Stimulated activated CD4-positive, alpha-beta T cell treated with anti-CD3 and anti-CD28 coated beads, Interleukin-4, amount 100 ng/mL, for 48 hours (primary cell): ENCODE measurements at regions not wholly inside any gene's neighbourhood (a gene's known extent, or its start where the extent isn't known, plus 50 kb on each side); places are given as distances from the start of the nearest gene placed in this dataset.
"Not testable (repeated sequence)": the region's sequence is repeated elsewhere in the genome, so short reads cannot be mapped to it uniquely, and the experiment has no call there.

Experiments
- DNase-seq, 2 donors: peaks; one replicate each; pipeline ENCODE4 v3.0.0-alpha.2; 2020; ENCODE audit warnings: low read depth in 2 of 2

DNA sequence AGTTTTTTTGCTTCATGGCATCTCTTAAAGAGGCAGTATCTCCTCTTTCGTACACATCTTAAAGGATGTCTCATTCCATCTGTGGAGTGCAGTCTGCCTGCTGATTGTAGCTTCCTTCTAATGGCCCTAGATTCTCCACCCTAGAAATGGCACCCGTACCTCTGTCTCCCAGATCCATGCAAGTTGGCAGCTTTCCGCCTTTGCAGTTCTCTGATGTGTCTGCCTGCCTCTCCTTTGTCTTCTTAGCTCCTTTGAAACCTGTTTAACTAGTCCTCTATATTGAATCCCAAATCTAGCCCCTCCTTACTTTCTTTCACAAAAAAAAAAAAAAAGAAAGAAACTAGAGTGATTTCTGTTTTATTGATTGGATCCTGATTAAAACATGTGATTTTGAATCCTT lies 1025.0 kb downstream of the ZPLD1 start:
- no peak for DNase-seq

DNA sequence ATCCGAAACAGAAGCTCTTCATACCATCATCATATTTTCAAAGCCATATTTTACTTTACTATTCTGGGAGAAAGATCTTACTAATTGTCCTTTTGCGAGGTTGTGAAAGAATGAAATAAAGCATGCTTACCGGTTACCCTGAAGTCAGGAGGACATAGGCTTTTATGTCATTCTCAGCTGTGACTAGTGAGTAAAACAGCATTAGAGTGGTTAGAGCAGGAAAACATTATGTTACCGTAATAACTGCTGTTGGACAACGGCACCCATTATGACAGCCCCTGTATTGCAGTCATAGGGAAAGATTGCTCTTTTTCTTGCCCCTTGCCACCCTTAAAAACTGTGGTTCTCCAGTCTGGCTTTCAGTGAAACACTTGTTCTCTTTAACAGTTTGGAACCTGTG lies 1035.7 kb downstream of the ZPLD1 start:
- DNase-seq: no peak

DNA sequence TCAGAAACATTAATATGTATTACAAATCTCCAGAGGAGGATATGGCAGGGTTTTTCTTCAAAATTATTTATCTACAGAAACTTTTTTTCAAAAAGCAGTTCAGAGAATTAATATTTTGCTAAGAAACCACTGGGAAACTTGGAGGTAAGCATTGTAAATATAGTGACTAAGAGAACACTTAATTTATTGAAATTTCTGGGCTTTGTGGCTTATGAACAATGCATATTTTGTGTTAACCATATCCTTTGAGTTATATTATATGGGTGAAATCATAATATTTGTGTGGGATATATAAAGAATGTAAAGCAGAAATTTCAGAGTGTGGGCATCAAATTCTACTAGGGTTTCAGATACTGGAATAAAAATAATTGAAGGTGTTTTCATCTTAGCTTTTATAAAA lies 1059.2 kb downstream of the ZPLD1 start:
- DNase-seq: no peak

DNA sequence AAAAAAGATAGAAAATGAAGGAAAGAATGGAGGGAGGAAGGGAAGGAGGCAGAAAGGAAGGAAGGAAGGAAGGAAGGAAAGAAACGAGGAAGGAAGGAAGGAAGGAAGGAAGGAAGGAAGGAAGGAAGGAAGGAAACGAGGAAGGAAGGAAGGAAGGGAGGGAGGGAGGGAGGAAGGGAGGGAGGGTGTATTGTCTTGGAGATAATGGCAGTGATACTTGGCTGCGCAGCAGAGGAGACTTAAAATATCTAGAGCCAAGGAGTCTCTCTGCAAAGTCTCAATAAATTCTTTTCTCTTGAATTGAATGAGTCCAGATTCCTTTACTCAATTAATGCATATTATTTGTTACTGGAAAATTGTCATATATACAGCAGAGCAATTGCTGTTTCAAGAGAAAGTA lies 1059.7 kb downstream of the ZPLD1 start:
- DNase-seq: no peak

DNA sequence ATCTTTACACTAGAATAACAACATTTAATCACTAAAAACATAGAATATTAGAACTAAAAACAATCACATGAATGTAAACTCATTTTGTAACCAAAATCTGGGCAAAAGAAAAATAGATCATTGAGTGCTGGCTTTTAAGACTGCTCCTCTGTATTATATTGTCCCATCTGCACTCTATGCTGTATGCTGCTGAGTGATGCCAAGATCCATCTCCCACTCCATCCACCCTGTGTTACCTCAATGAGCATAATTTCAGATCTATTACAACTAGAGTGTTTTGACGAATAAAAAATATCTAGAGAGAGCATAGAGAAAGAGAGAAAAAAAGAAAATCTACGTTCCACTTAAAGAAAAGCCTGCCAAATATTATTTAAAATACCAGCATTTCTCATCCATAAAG lies 1060.4 kb downstream of the ZPLD1 start:
- DNase-seq: no peak

DNA sequence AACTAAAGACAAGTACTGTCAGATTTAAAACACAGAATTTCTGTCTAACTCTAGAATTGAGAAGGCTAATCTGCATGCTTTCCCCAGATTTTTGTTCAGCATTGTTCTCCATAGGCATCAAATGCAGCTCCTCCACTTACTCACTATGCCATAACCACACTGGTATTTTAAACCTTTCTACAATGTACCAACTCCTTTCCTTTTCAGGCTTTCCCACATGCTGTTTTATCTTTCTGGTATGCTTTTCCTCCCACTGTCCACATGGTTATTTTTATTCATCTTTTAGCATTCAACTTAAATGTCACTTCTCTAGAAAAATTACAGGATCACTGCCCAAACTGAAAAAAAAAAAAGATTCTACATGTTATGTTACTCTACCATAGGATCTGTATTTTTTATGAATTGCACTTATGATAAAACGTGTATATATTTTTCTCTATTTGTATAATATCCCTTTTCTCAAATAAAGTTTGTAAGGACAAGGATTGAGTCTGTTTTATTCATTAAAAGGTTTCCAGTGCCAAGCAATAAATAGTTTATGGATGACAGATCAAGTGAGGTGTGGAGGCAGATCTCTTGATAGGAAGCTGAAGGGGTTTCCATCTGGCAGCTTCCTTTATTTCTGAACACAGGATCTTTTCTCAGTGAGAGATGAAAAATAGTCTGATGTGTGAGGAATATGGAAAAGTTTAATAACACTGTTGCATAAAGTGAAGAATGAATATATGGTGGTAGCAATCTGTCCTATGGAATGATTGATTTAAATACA lies 1064.5 kb downstream of the ZPLD1 start:
- no peak for DNase-seq

DNA sequence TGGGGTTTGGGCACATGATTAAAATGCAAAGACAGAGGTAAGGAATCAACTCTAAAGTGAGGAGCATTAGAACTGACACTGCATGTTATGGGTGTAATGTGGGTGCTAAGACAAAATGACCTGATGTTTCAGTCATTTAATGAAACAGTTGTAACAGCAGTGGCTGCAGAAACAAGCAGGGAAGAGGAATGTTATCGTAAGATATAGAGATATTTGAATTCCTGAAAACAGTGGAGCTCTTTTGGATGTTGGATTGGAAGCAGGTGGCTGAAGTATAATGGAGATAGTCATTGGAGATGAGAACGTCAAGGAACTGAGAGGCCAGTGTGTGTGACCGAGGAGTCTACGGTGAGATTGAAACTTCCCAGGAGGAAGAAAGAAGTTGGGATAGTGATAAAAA lies 1065.2 kb downstream of the ZPLD1 start:
- DNase-seq: no peak

DNA sequence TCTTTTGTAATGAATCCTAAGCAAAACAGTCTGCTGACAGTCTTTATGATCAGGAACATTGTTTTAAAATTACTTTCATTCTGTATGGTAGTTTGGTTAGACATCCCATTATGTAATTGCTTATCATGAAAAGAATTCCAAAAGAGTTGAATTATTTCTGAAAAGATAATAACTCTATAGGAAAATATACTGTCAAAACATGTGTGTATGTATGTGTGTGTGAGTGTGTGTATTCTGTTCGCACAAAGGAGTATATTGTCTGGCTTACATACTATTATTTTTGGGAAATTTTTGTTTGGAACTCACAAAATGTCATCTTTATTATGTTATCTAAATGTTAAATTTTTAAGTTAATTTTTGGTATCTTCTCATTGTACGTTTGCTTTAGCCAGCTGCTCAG lies 1075.9 kb downstream of the ZPLD1 start:
- DNase-seq: no peak

DNA sequence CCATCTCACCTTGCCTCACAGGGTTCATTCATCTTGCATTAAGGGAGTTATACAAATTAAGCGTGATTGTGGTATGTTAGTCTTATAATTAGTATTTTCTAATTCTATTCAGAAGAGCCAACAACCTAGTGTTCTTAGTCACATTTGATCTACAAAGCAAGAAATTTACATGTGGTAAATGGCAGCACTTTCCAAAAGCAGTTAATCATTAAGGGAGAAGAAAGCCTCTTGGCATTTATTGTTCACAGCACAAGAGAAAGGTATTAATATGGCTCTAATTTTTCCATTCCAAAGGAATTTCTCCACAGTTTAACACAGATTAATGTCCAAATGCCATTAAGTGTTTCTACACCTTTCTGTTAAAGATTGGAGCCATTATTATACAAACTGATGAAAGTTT lies 1077.1 kb downstream of the ZPLD1 start:
- no peak for DNase-seq

DNA sequence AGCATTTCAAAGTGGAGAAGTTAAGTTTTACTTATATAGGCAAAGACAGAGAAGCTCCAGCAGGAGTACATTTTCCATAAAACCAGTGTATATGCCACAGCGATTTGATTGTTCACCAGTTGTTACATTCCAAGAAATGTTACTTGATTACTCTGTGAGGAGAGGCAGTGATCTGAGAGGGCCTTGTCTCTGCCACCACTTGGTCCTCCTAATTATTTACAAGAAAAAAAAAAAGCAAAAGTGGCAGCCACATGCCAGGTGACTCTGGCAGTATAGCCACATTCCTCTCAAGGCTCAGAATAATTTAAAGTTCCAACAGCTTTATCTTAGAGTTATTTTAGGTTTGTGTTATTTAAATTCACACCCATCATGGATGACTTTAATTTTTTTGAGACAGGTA lies 1077.8 kb downstream of the ZPLD1 start:
- DNase-seq: no peak

DNA sequence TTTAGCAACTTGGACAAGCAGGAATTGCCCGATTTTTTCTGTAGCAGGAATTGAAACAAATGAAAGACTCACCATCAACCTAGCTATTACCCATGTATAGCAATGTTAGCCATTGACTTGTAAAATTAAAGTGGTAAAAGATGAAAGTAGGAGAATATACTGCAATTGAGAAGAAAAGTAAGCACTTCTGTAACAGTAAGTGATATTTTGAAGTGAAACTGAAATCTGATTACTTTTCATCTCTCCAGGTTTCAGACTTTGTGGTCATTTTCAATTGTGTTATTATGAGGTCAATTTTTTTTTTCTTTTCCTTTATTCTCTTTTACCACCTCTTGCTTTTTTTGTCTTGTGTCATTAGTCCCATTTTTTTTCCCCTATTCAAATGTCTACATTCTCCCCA lies 1078.2 kb downstream of the ZPLD1 start:
- no peak for DNase-seq

DNA sequence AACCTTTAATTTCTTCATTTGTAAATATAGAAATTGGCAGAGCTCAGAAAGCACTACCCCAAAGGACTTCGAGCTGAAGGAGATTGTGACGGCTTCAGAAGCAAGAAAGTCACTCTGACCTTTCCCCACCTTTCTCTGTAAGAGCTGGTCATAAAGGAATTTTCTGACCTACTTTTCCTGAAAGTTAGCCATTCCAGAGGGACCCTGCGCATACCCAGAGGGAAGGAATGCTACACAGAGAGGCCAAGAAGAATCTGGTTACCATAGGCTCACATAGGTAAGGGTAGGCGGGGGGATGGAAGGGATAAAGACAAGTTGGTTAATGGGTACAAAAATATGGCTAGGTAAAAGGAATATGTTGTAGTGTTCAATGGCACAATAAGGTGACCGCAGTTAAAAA lies 1080.3 kb downstream of the ZPLD1 start:
- no peak for DNase-seq

DNA sequence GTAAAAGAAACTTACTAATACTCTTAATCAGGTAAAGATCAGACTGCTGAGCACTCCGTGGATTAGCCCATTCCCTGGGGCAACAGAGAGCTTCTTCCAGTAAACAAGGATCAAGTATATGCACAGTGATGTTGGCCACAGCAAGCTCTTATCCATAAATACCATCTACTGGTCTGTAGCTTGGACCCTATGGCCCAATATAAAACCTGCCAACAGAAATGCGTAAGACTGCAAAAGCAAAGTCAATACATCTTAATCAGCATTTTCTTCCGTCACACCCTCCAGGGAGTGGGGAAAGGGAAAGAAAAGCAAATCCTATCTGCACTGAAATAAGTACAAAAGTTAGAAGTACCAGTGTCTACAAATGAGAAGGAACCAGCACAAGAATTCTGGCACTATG lies 1082.1 kb downstream of the ZPLD1 start:
- no peak for DNase-seq

DNA sequence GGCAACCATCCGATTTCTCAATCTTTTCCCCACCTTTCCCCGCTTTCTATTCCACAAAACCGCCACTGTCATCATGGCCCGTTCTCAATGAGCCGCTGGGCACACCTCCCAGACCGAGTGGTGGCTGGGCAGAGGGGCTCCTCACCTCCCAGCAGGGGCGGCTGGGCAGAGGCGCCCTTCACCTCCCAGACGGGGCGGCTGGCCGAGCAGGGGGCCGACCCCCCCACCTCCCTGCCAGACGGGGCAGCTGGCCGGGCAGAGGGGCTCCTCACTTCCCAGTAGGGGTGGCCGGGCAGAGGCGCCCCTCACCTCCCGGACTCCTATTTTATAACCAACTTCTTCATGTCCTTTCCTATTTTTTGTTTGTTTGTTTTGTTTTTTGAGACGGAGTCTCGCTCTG lies 1096.5 kb downstream of the ZPLD1 start:
- not testable (repeated sequence) for DNase-seq

DNA sequence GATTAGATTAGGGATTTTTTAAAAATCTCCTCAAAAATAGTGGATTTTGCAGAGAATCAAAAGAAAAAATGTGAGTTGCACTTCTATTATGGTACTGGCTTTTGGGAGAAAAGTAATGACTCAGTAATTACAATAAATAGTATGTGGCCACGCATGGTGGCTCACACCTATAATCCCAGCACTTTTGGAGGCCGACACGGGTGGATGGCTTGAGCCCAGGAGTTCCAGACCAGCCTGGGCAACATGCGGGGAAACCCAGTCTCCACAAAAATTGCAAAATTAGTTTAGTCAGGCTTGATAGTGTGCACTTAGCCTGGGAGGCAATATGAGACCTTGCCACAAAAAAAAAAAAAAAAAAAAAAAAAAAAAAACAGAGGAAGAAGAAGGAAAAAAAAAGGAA lies 1098.2 kb downstream of the ZPLD1 start:
- DNase-seq: no peak

DNA sequence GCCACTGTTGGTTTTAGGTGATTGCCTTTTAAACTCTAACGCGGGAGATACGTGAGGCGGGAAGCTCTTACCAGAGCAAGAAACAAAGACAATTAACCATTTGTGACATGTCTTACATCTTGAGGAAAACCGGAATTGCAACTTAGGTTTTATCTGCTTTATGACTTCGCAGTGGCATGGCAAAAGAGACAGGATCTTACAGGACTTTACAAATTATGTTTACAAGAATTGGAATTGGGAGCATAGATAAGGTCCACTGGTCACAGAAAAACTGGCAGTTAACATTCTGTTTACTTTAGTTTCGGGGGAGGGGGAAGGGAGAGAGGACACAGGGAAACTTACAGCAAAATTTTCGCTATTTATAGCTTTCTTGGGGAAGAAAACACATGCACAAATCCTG lies 1119.6 kb downstream of the ZPLD1 start:
- no peak for DNase-seq

DNA sequence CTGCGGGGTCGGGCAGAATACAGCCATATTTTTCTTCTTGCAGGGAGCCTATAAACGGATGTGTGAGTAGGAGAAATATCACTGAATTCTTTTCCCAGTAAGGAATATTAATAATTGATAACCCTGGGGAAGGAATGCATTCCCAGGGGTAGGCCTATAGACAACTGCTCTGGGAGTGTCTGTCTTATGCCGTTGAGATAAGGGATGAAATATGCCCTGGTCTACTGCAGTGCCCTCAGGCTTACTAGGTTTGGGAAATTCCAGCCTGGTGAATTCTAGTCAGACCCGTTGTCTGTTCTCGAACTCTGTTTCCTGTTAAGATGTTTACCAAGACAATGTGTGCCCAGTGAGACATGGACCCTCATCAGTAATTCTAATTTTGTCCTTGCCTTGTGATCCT lies 1129.3 kb downstream of the ZPLD1 start:
- not testable (repeated sequence) for DNase-seq

DNA sequence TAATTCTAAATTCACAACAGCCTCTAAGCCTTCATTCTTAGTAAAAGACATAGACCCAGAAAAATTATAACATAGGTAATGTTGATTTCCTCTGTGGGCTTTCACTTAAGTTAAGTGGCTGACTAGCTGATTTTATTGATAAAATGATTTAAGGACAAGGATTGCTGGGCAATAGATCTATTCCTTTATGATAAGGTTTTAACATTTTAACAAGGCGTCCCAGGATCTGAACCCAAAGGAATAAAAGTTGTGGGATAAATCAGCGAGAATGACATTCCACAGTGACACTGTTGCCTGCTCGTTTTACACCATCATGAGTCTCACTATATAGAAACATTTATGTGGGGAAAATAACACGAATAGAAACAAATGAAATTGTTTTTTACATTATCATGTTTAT lies 1151.0 kb downstream of the ZPLD1 start:
- DNase-seq: no peak

DNA sequence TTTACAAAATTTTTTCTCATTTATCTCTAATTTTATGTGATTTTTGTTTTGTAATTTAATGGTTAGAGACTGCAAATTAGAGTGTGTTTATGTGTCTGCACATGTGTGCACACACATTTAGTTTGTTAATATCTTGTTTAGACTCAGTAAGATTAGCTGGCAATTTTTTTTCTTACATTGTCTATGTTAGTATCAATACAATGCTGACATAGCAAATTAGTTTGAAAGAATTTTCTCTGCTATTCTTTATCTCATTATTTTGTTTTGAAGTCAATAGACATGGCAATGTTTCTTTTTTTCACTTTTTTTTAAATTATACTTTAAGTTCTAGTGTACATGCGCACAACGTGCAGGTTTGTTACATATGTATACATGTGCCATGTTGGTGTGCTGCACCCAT lies 1155.0 kb downstream of the ZPLD1 start:
- no peak for DNase-seq

DNA sequence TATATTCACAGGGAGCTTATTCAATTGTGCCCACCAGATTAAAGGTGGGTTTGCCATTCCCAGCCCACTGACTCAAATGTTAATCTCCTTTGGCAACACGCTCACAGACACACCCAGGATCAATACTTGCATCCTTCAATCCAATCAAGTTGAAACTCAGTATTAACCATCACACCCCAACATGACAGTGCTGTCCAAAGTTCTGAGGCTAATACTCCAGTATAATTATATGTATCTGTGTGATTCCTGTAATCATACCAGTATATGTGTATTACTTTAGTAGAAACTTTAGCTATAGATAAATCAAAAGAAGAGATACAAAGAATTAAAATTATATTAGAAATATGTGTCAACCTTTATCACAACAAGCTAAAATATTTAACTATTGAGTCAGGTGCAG lies 1166.0 kb downstream of the ZPLD1 start:
- no peak for DNase-seq

DNA sequence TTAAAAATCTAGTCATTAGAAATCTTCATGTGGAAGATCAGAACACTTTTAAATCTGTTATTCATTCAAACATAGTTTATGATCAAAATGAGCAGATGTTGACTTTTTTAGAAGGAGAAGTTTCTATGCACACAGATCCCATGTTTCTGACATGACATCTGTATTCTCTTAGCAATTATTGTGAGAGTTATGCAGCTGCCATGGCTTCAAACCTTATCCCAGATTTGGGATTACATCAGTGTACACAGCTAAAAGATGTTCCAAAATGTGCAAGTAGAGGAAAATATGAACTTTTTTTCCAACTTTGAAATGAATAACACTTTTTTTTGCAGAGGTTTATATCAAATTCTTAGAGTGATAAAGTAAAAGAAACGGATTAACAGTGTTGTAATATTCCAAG lies 1166.9 kb downstream of the ZPLD1 start:
- no peak for DNase-seq

DNA sequence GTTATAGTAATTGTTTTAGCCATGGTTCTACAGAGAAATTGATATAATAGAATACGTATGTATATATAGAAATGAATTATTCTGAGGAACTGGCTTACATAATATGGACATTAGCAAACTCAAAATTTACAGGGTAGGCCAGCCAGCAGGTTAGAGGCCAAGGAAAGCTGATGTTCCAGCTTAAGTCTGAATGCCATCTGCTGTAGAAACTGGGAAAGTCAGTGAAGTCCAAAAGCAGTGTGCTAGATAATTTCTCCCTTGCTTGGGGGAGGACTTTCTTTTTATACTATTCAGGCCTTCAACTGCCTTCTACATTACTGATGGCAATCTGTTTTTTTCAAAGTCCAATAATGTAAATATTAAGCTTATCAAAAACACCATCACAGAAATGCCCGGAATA lies 1174.7 kb downstream of the ZPLD1 start:
- DNase-seq: no peak

DNA sequence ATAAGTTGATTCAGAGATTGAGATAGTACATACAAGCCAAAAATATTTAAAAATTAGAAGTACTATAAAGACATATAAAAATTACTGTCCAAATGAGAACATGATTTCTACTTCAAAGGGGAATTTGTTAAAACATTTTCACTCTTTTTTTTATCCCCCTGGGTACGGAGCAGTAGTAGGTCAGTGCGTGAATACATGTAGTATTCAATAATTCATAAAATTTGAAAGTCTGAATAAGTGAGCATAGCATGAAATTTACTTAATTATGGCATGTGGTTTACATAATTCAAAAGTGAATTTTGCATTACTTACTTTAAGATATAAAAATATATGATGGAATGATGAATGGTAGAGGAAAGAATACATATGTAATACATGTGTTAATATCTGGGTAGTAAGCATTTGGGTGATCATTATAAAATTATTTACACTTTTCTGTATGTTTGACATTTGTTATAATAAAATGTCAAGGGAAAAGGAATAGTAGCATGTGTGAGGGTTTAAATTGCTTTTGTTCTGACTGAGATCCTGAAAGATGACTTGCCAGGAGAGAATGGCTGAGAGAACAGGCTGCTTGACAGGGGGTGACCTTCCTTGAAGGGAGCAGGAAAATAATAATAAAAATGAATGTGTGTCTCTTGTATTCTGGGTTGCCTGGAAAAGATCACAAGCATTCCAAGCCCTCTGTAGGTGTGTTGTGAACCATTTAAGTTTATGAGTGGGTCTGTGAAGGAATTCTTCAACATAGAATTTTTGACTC lies 1178.8 kb downstream of the ZPLD1 start:
- DNase-seq: no peak

DNA sequence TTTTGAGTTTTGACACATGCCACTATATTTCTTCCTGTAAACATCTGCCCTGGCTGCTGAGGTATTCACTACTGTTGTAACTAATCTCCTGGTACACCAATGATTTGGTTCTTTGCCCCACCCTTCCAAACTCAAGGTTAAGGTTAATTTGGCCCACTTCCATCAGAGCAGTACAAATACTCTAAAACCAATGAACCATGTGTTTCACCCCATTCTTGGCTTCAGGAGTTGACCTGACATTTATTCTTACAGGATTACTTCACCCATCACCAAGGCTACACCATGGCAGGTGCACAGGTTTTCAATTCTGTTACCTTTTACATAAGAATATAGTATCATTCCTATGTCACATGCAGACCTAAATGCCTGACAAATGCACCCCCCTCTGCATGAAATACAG lies 1179.9 kb downstream of the ZPLD1 start:
- no peak for DNase-seq
